PC-9 (cell line): ENCODE measurements at regions not wholly inside any gene's neighbourhood (a gene's known extent, or its start where the extent isn't known, plus 50 kb on each side); places are given as distances from the start of the nearest gene placed in this dataset.

Experiments used
- BruUV-seq: library from RNA; stranded (reverse); fragments of 400-500 nt; replicated peaks from 2 replicates; lab custom pipeline; 2021; lab: Mats Ljungman, UMichigan
- CTCF ChIA-PET: fragments of 300-600 bp; sonication (Branson Sonifier 250); formaldehyde crosslinking; loops from one replicate; lab custom pipeline; 2022; ENCODE audit warnings: antibody characterized with exemption; lab: Charles Lee
- POLR2A ChIA-PET: fragments of 300-600 bp; sonication (Branson Sonifier 250); formaldehyde crosslinking; loops from one replicate; lab custom pipeline; 2022; ENCODE audit warnings: antibody characterized with exemption; ENCODE audit not compliant: unreplicated experiment; lab: Charles Lee
- DNase-seq, 2 experiments: peaks; one replicate each; pipeline versions ENCODE4 v3.0.0 to v3.0.0-alpha.2; 2015 to 2022; ENCODE audit warnings: mixed read lengths in 1 of 2
- H2AFZ ChIP-seq: fragments of 200-600 bp; sonication (generic); 2 replicates; pipeline ENCODE4 v1.8.1; 2017; ENCODE audit warnings: antibody characterized with exemption
- H3F3A ChIP-seq: fragments of 200-600 bp; sonication (generic); 2 replicates; pipeline ENCODE4 v1.8.1; 2017; ENCODE audit warnings: antibody characterized with exemption, mild to moderate bottlenecking, low read depth; ENCODE audit not compliant: insufficient read depth
- H3K27ac ChIP-seq: fragments of 200-600 bp; sonication (generic); 2 replicates; pipeline ENCODE4 v1.6.1; 2016; ENCODE audit warnings: mixed run types
- H3K27me3 ChIP-seq: fragments of 200-600 bp; sonication (generic); 2 replicates; pipeline ENCODE4 v1.6.1; 2016; ENCODE audit warnings: low read depth, mixed run types; ENCODE audit not compliant: insufficient read depth
- H3K36me3 ChIP-seq: fragments of 200-600 bp; sonication (generic); 2 replicates; pipeline ENCODE4 v1.6.1; 2016; ENCODE audit warnings: low read depth, mixed run types
- H3K4me1 ChIP-seq: fragments of 200-600 bp; sonication (generic); replicated peaks from 2 replicates; pipeline ENCODE4 v1.6.1; 2016; ENCODE audit warnings: mixed run types; ENCODE audit not compliant: insufficient read depth
- H3K4me2 ChIP-seq: fragments of 200-600 bp; sonication (generic); 2 replicates; pipeline ENCODE4 v1.6.1; 2017; ENCODE audit warnings: mixed run types
- H3K4me3 ChIP-seq: fragments of 200-600 bp; sonication (generic); 2 replicates; pipeline ENCODE4 v1.6.1; 2016; ENCODE audit warnings: mixed run types
- H3K79me2 ChIP-seq: fragments of 200-600 bp; sonication (generic); 2 replicates; pipeline ENCODE4 v1.6.1; 2017; ENCODE audit warnings: low read depth, mixed run types
- H3K9me2 ChIP-seq: fragments of 200-600 bp; sonication (generic); 2 replicates; pipeline ENCODE4 v1.8.1; 2017; ENCODE audit warnings: mild to moderate bottlenecking; ENCODE audit not compliant: insufficient read depth
- H3K9me3 ChIP-seq: fragments of 200-600 bp; sonication (generic); 2 replicates; pipeline ENCODE4 v1.8.1; 2016; ENCODE audit warnings: low read depth; ENCODE audit not compliant: insufficient read depth
- H4K20me1 ChIP-seq: fragments of 200-600 bp; sonication (generic); 2 replicates; pipeline ENCODE4 v1.8.1; 2017; ENCODE audit not compliant: insufficient read depth
- CTCF ChIP-seq: fragments of 200-600 bp; sonication (generic); conservative IDR thresholded peaks from 2 replicates; pipeline ENCODE4 v1.6.1; 2017; ENCODE audit warnings: mixed run types, antibody characterized with exemption, mild to moderate bottlenecking, moderate library complexity
- EZH2 ChIP-seq: fragments of 200-600 bp; sonication (generic); IDR thresholded peaks from 2 replicates; pipeline ENCODE4 v1.8.0; 2017; ENCODE audit warnings: antibody characterized with exemption, low read depth
- intact Hi-C: fragments of 100-400 bp; cut with micrococcal nuclease; formaldehyde crosslinking; loops from one replicate; pipeline ENCODE4 v1.10.0; 2022; ENCODE audit not compliant: unreplicated experiment

- intact Hi-C loops, result no loop called here
- CTCF ChIA-PET, result no interaction called here
- no peak for DNase-seq
- Histone ChIP-seq H3K27ac (no peak overlapping the region), H3K4me2 (no peak overlapping the region), H3K4me3 (no peak overlapping the region), H2AFZ (no peak overlapping the region), H3K79me2 (no peaks in the 10 kb centered on the region), H3K27me3 (no peaks in the 10 kb centered on the region), H3K36me3 (no peaks in the 10 kb centered on the region), H3K9me2 (no peaks in the 10 kb centered on the region), H3K9me3 (no peaks in the 10 kb centered on the region), H3F3A (peaks cover 21% of the 10 kb centered on the region), H4K20me1 (no peaks in the 10 kb centered on the region), H3K4me1 (peaks cover 42% of the 10 kb centered on the region)
- no TSS peak for BruUV-seq
- no peak for TF ChIP-seq EZH2
- TF ChIP-seq CTCF, result no peak
- POLR2A ChIA-PET, result no interaction called here
These were observed 55.1 kb upstream of the S1PR3 start for GRCh38 chr9:88936132-88936531.

GRCh38 chr9:88936668-88937067 lies 54.6 kb upstream of the S1PR3 start:
- H3K36me3 ChIP-seq, result no peaks in the 10 kb centered on the region
- H2AFZ ChIP-seq, result no peak overlapping the region
- no peaks in the 10 kb centered on the region for H3K79me2 ChIP-seq
- CTCF ChIA-PET, result no interaction called here
- H3K27ac ChIP-seq, result no peak overlapping the region
- no peaks in the 10 kb centered on the region for H3K9me3 ChIP-seq
- no peak overlapping the region for H3K4me2 ChIP-seq
- POLR2A ChIA-PET, result no interaction called here
- no peaks in the 10 kb centered on the region for H3K27me3 ChIP-seq
- H3F3A ChIP-seq, result peaks cover 21% of the 10 kb centered on the region
- BruUV-seq, result no TSS peak
- intact Hi-C loops, result no loop called here
- TF ChIP-seq EZH2, result no peak
- no peak for TF ChIP-seq CTCF
- no peak for DNase-seq
- H3K4me3 ChIP-seq, result no peak overlapping the region
- H3K9me2 ChIP-seq, result no peaks in the 10 kb centered on the region
- peaks cover 47% of the 10 kb centered on the region for H3K4me1 ChIP-seq
- H4K20me1 ChIP-seq, result no peaks in the 10 kb centered on the region

- no peaks in the 10 kb centered on the region for H3K36me3 ChIP-seq
- ChIA-PET CTCF (no interaction called here), POLR2A (no interaction called here)
- H3K9me3 ChIP-seq, result no peaks in the 10 kb centered on the region
- H3K27ac ChIP-seq, result no peak overlapping the region
- peaks cover 53% of the 10 kb centered on the region for H3K4me1 ChIP-seq
- no peak for DNase-seq
- H3K4me2 ChIP-seq, result no peak overlapping the region
- no peak for TF ChIP-seq EZH2
- TF ChIP-seq CTCF, result no peak
- BruUV-seq, result no TSS peak
- no peaks in the 10 kb centered on the region for H3K9me2 ChIP-seq
- intact Hi-C loops, result no loop called here
- no peak overlapping the region for H3K4me3 ChIP-seq
- no peaks in the 10 kb centered on the region for H3K27me3 ChIP-seq
- H3F3A ChIP-seq, result peaks cover 25% of the 10 kb centered on the region
- H2AFZ ChIP-seq, result no peak overlapping the region
- H3K79me2 ChIP-seq, result no peaks in the 10 kb centered on the region
- no peaks in the 10 kb centered on the region for H4K20me1 ChIP-seq
These were observed 54.0 kb upstream of the S1PR3 start for GRCh38 chr9:88937248-88937647.
